NB4 (cell line): ENCODE measurements at regions not wholly inside any gene's neighbourhood (a gene's known extent, or its start where the extent isn't known, plus 50 kb on each side); places are given as distances from the start of the nearest gene placed in this dataset.

Experiments
- MYC ChIP-seq: IDR thresholded peaks from 2 replicates; pipeline ENCODE4 v1.6.1; 2011; ENCODE audit warnings: low read depth, low read length
- POLR2A ChIP-seq: IDR thresholded peaks from 2 replicates; pipeline ENCODE4 v1.6.1; 2011; ENCODE audit warnings: mild to moderate bottlenecking; ENCODE audit not compliant: insufficient read length; ENCODE audit errors: extremely low read depth
- TF ChIP-seq, protein P1 (sequence below): IDR thresholded peaks from one replicate; pipeline ENCODE4 v1.5.1; 2012; ENCODE audit warnings: low read depth, low read length
- TF ChIP-seq, protein P2 (sequence below): IDR thresholded peaks from 2 replicates; pipeline ENCODE4 v1.6.1; 2011; ENCODE audit warnings: low read depth, low read length

DNA sequence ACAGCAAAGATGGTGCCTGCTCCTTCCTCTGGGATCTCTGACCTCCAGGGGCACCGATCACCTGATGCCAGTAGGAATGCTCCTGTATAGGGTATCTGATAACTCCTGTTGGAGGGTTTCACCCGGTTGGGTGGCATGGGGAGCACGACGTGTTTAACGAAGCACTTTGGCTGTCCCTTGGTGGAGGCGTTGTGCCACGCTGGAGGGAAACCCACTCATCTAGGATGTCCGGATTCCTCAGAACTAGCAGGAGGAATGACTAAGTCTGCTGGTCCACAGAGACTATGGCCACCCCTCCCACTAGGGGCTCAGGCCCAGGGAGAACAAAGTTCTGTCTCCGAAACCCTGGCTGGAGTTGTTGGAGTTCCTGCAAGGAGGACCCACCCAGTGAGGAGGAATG lies 1624.4 kb downstream of the GRIK2 start:
- TF ChIP-seq, protein P1, sequence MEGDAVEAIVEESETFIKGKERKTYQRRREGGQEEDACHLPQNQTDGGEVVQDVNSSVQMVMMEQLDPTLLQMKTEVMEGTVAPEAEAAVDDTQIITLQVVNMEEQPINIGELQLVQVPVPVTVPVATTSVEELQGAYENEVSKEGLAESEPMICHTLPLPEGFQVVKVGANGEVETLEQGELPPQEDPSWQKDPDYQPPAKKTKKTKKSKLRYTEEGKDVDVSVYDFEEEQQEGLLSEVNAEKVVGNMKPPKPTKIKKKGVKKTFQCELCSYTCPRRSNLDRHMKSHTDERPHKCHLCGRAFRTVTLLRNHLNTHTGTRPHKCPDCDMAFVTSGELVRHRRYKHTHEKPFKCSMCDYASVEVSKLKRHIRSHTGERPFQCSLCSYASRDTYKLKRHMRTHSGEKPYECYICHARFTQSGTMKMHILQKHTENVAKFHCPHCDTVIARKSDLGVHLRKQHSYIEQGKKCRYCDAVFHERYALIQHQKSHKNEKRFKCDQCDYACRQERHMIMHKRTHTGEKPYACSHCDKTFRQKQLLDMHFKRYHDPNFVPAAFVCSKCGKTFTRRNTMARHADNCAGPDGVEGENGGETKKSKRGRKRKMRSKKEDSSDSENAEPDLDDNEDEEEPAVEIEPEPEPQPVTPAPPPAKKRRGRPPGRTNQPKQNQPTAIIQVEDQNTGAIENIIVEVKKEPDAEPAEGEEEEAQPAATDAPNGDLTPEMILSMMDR, result no peak
- TF ChIP-seq, protein P2, sequence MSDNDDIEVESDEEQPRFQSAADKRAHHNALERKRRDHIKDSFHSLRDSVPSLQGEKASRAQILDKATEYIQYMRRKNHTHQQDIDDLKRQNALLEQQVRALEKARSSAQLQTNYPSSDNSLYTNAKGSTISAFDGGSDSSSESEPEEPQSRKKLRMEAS, result no peak
- TF ChIP-seq POLR2A, result no peak
- TF ChIP-seq MYC, result no peak
